SU-DHL-6 (cell line): ENCODE measurements at regions not wholly inside any gene's neighbourhood (a gene's known extent, or its start where the extent isn't known, plus 50 kb on each side); places are given as distances from the start of the nearest gene placed in this dataset.
A peak's percentile ranks its signal among the peaks of the same experiment; 100 is the strongest.

Source experiments
- H2AFZ ChIP-seq: fragments of 200-600 bp; sonication (generic); 2 replicates; pipeline ENCODE4 v1.6.1; 2014; ENCODE audit warnings: low read depth, mild to moderate bottlenecking, moderate library complexity, mixed read lengths, antibody characterized with exemption, low read length; ENCODE audit not compliant: severe bottlenecking
- H3F3A ChIP-seq: fragments of 200-600 bp; shearing (Covaris generic); 2 replicates; pipeline ENCODE4 v1.6.0; 2016; ENCODE audit warnings: antibody characterized with exemption, mild to moderate bottlenecking; ENCODE audit not compliant: insufficient read depth
- H3K27ac ChIP-seq: fragments of 200-600 bp; sonication (generic); 2 replicates; pipeline ENCODE4 v1.5.1; 2016; ENCODE audit warnings: low read depth, mild to moderate bottlenecking, low read length, moderate library complexity, mixed read lengths
- H3K27me3 ChIP-seq: fragments of 200-600 bp; sonication (generic), shearing (Covaris generic); 2 replicates; pipeline ENCODE4 v1.6.0; 2014; ENCODE audit warnings: mild to moderate bottlenecking, low read length
- H3K36me3 ChIP-seq: fragments of 200-600 bp; sonication (generic); 2 replicates; pipeline ENCODE4 v1.6.1; 2014; ENCODE audit warnings: mild to moderate bottlenecking, low read length, mixed read lengths
- H3K4me2 ChIP-seq: fragments of 300-600, 200-600 bp; shearing (Covaris generic), sonication (generic); 2 replicates; pipeline ENCODE4 v1.6.0; 2014; ENCODE audit warnings: low read length, low read depth, mild to moderate bottlenecking; ENCODE audit not compliant: poor library complexity, severe bottlenecking
- H3K4me3 ChIP-seq: fragments of 200-600 bp; sonication (generic); 2 replicates; pipeline ENCODE4 v1.5.1; 2014; ENCODE audit warnings: antibody characterized with exemption, low read length, mild to moderate bottlenecking, mixed read lengths; ENCODE audit not compliant: insufficient read depth, poor library complexity, severe bottlenecking
- H3K79me2 ChIP-seq: fragments of 200-600 bp; sonication (generic); 2 replicates; pipeline ENCODE4 v1.6.1; 2014; ENCODE audit warnings: mild to moderate bottlenecking, low read length, moderate library complexity; ENCODE audit not compliant: insufficient read depth
- H3K9ac ChIP-seq: fragments of 200-600 bp; sonication (generic); 2 replicates; pipeline ENCODE4 v1.7.0; 2014; ENCODE audit warnings: mild to moderate bottlenecking, low read length
- H3K9me2 ChIP-seq: fragments of 200-600 bp; sonication (generic); replicated peaks from 2 replicates; pipeline ENCODE4 v1.6.1; 2014; ENCODE audit warnings: low read length; ENCODE audit not compliant: insufficient read depth
- H3K9me3 ChIP-seq: fragments of 200-600 bp; sonication (generic); 2 replicates; pipeline ENCODE4 v1.6.1; 2014; ENCODE audit warnings: low read length, mixed read lengths; ENCODE audit not compliant: insufficient read depth
- H4K20me1 ChIP-seq: fragments of 200-600 bp; sonication (generic); 2 replicates; pipeline ENCODE4 v1.6.1; 2014; ENCODE audit warnings: low read depth, mild to moderate bottlenecking, antibody characterized with exemption, low read length, moderate library complexity, mixed read lengths
- CTCF ChIP-seq: fragments of 200-600 bp; sonication (generic); IDR thresholded peaks from one replicate; pipeline ENCODE4 v1.5.1; 2017; ENCODE audit warnings: antibody characterized with exemption, mild to moderate bottlenecking, low read length, moderate library complexity; ENCODE audit not compliant: insufficient read depth, poor library complexity, severe bottlenecking
- EZH2phosphoT487 ChIP-seq: fragments of 200-600 bp; sonication (generic), shearing (Covaris generic); conservative IDR thresholded peaks from 2 replicates; pipeline ENCODE4 v1.6.1; 2018; ENCODE audit warnings: mild to moderate bottlenecking, antibody characterized with exemption, low read length, moderate library complexity, mixed read lengths

DNA sequence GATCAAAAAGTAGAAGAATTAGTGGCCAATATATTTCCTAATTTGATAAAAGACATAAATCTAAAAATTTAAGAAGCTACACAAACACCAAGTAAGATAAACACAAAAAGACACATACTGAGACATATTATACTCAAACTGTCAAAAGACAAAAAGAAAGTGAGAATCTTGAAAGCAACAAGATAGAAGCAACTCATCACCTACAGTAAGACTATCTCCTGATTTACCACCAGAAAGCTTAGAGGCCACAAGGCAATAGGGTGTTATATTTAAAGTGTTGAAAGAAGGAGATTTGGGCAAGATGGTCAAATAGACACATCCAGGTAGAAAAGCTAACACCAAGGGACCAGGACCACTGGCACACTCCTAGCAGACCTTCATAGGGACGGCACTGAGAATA lies 79.4 kb downstream of the ITM2A start:
- TF ChIP-seq CTCF: no peak
- no peak for TF ChIP-seq EZH2phosphoT487
- Histone ChIP-seq H3K36me3 (no peaks in the 10 kb centered on the region), H3K27me3 (no peaks in the 10 kb centered on the region), H3K4me2 (no peak overlapping the region), H3K4me3 (no peak overlapping the region), H3K9me3 (no peaks in the 10 kb centered on the region), H3K9ac (no peak overlapping the region), H3F3A (no peaks in the 10 kb centered on the region), H4K20me1 (no peaks in the 10 kb centered on the region), H3K79me2 (no peaks in the 10 kb centered on the region), H2AFZ (no peak overlapping the region), H3K9me2 (no peaks in the 10 kb centered on the region), H3K27ac (no peak overlapping the region)

DNA sequence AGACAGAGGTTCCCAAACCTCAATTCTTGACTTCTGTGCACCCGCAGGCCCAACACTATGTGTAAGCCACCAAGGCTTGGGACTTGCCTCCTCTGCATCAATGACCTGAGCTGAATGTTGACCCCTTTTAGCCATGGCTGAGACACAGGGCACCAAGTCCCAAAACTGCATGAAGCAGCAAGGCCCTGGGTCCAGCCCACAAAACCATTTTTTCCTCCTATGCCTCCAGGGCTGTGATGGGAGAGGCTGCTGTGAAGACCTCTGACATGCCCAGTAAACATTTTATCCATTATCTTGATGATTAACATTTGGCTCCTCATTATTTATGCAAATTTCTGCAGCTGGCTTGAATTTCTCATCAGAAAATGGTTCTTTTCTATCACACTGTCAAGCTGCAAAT lies 85.4 kb downstream of the ITM2A start:
- no peak overlapping the region for H3K4me3 ChIP-seq
- H3K79me2 ChIP-seq: no peaks in the 10 kb centered on the region
- TF ChIP-seq CTCF (no peak), EZH2phosphoT487 (no peak)
- no peaks in the 10 kb centered on the region for H3F3A ChIP-seq
- no peaks in the 10 kb centered on the region for H4K20me1 ChIP-seq
- H3K27me3 ChIP-seq: no peaks in the 10 kb centered on the region
- H3K9ac ChIP-seq: no peak overlapping the region
- no peaks in the 10 kb centered on the region for H3K9me2 ChIP-seq
- no peak overlapping the region for H2AFZ ChIP-seq
- no peaks in the 10 kb centered on the region for H3K9me3 ChIP-seq
- no peak overlapping the region for H3K27ac ChIP-seq
- H3K36me3 ChIP-seq: no peaks in the 10 kb centered on the region
- no peak overlapping the region for H3K4me2 ChIP-seq

GRCh38 chrX:79270401-79270800 lies 96.7 kb downstream of the ITM2A start:
- no peaks in the 10 kb centered on the region for H3K9me3 ChIP-seq
- no peaks in the 10 kb centered on the region for H3K9me2 ChIP-seq
- H3K36me3 ChIP-seq: no peaks in the 10 kb centered on the region
- no peak overlapping the region for H3K4me2 ChIP-seq
- no peak overlapping the region for H3K27ac ChIP-seq
- no peaks in the 10 kb centered on the region for H3K79me2 ChIP-seq
- H3F3A ChIP-seq: no peaks in the 10 kb centered on the region
- H3K27me3 ChIP-seq: no peaks in the 10 kb centered on the region
- TF ChIP-seq CTCF: peak; percentile 33
- no peak for TF ChIP-seq EZH2phosphoT487
- H3K4me3 ChIP-seq: no peak overlapping the region
- no peak overlapping the region for H2AFZ ChIP-seq
- no peaks in the 10 kb centered on the region for H4K20me1 ChIP-seq
- no peak overlapping the region for H3K9ac ChIP-seq

DNA sequence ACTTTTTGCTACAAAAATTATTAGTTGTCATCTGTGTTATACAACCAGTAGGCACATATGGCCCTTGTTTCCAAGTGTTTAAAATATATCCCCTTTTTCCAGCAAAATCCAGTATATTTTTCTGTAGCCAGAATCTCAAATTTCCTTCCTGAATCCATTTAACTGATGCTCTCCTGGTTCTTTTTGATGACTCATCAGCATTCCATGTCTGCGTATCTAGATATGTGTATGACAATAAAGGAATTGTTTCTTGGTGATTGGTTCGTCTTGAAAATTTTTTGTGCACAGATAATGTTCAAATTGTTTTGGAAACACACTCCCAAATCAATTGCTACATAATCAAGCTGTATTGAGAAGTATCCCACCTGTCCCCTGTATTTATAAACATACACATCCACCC lies 98.3 kb downstream of the ITM2A start:
- no peak overlapping the region for H3K9ac ChIP-seq
- H3K4me2 ChIP-seq: no peak overlapping the region
- H3K9me3 ChIP-seq: no peaks in the 10 kb centered on the region
- no peak for TF ChIP-seq EZH2phosphoT487
- TF ChIP-seq CTCF: no peak
- H3K4me3 ChIP-seq: no peak overlapping the region
- no peaks in the 10 kb centered on the region for H3K9me2 ChIP-seq
- H3K27ac ChIP-seq: no peak overlapping the region
- H3K36me3 ChIP-seq: no peaks in the 10 kb centered on the region
- H4K20me1 ChIP-seq: no peaks in the 10 kb centered on the region
- no peaks in the 10 kb centered on the region for H3K27me3 ChIP-seq
- no peak overlapping the region for H2AFZ ChIP-seq
- H3F3A ChIP-seq: no peaks in the 10 kb centered on the region
- H3K79me2 ChIP-seq: no peaks in the 10 kb centered on the region
